PC-9 (cell line): ENCODE measurements at regions not wholly inside any gene's neighbourhood (a gene's known extent, or its start where the extent isn't known, plus 50 kb on each side); places are given as distances from the start of the nearest gene placed in this dataset.

Experiments
- BruUV-seq: library from RNA; stranded (reverse); fragments of 400-500 nt; replicated peaks from 2 replicates; lab custom pipeline; 2021; lab: Mats Ljungman, UMichigan
- CTCF ChIA-PET: fragments of 300-600 bp; sonication (Branson Sonifier 250); formaldehyde crosslinking; loops from one replicate; lab custom pipeline; 2022; ENCODE audit warnings: antibody characterized with exemption; lab: Charles Lee
- POLR2A ChIA-PET: fragments of 300-600 bp; sonication (Branson Sonifier 250); formaldehyde crosslinking; loops from one replicate; lab custom pipeline; 2022; ENCODE audit warnings: antibody characterized with exemption; ENCODE audit not compliant: unreplicated experiment; lab: Charles Lee
- DNase-seq, 2 experiments: peaks; one replicate each; pipeline versions ENCODE4 v3.0.0 to v3.0.0-alpha.2; 2015 to 2022; ENCODE audit warnings: mixed read lengths in 1 of 2
- H2AFZ ChIP-seq: fragments of 200-600 bp; sonication (generic); 2 replicates; pipeline ENCODE4 v1.8.1; 2017; ENCODE audit warnings: antibody characterized with exemption
- H3F3A ChIP-seq: fragments of 200-600 bp; sonication (generic); 2 replicates; pipeline ENCODE4 v1.8.1; 2017; ENCODE audit warnings: antibody characterized with exemption, mild to moderate bottlenecking, low read depth; ENCODE audit not compliant: insufficient read depth
- H3K27ac ChIP-seq: fragments of 200-600 bp; sonication (generic); 2 replicates; pipeline ENCODE4 v1.6.1; 2016; ENCODE audit warnings: mixed run types
- H3K27me3 ChIP-seq: fragments of 200-600 bp; sonication (generic); 2 replicates; pipeline ENCODE4 v1.6.1; 2016; ENCODE audit warnings: low read depth, mixed run types; ENCODE audit not compliant: insufficient read depth
- H3K36me3 ChIP-seq: fragments of 200-600 bp; sonication (generic); 2 replicates; pipeline ENCODE4 v1.6.1; 2016; ENCODE audit warnings: low read depth, mixed run types
- H3K4me1 ChIP-seq: fragments of 200-600 bp; sonication (generic); replicated peaks from 2 replicates; pipeline ENCODE4 v1.6.1; 2016; ENCODE audit warnings: mixed run types; ENCODE audit not compliant: insufficient read depth
- H3K4me2 ChIP-seq: fragments of 200-600 bp; sonication (generic); 2 replicates; pipeline ENCODE4 v1.6.1; 2017; ENCODE audit warnings: mixed run types
- H3K4me3 ChIP-seq: fragments of 200-600 bp; sonication (generic); 2 replicates; pipeline ENCODE4 v1.6.1; 2016; ENCODE audit warnings: mixed run types
- H3K79me2 ChIP-seq: fragments of 200-600 bp; sonication (generic); 2 replicates; pipeline ENCODE4 v1.6.1; 2017; ENCODE audit warnings: low read depth, mixed run types
- H3K9me2 ChIP-seq: fragments of 200-600 bp; sonication (generic); 2 replicates; pipeline ENCODE4 v1.8.1; 2017; ENCODE audit warnings: mild to moderate bottlenecking; ENCODE audit not compliant: insufficient read depth
- H3K9me3 ChIP-seq: fragments of 200-600 bp; sonication (generic); 2 replicates; pipeline ENCODE4 v1.8.1; 2016; ENCODE audit warnings: low read depth; ENCODE audit not compliant: insufficient read depth
- H4K20me1 ChIP-seq: fragments of 200-600 bp; sonication (generic); 2 replicates; pipeline ENCODE4 v1.8.1; 2017; ENCODE audit not compliant: insufficient read depth
- CTCF ChIP-seq: fragments of 200-600 bp; sonication (generic); conservative IDR thresholded peaks from 2 replicates; pipeline ENCODE4 v1.6.1; 2017; ENCODE audit warnings: mixed run types, antibody characterized with exemption, mild to moderate bottlenecking, moderate library complexity
- EZH2 ChIP-seq: fragments of 200-600 bp; sonication (generic); IDR thresholded peaks from 2 replicates; pipeline ENCODE4 v1.8.0; 2017; ENCODE audit warnings: antibody characterized with exemption, low read depth
- intact Hi-C: fragments of 100-400 bp; cut with micrococcal nuclease; formaldehyde crosslinking; loops from one replicate; pipeline ENCODE4 v1.10.0; 2022; ENCODE audit not compliant: unreplicated experiment

- Histone ChIP-seq H3K9me3 (no peaks in the 10 kb centered on the region), H3K9me2 (no peaks in the 10 kb centered on the region), H2AFZ (no peak overlapping the region), H4K20me1 (no peaks in the 10 kb centered on the region), H3F3A (no peaks in the 10 kb centered on the region), H3K27ac (no peak overlapping the region), H3K4me2 (no peak overlapping the region), H3K36me3 (no peaks in the 10 kb centered on the region), H3K79me2 (no peaks in the 10 kb centered on the region), H3K4me3 (no peak overlapping the region), H3K27me3 (no peaks in the 10 kb centered on the region), H3K4me1 (no peaks in the 10 kb centered on the region)
- no TSS peak for BruUV-seq
- intact Hi-C loops, result no loop called here
- TF ChIP-seq EZH2 (no peak), CTCF (no peak)
- ChIA-PET POLR2A (no interaction called here), CTCF (no interaction called here)
- no peak for DNase-seq
Observed at GRCh38 chr18:44495151-44495550, 185.5 kb upstream of the SETBP1 start.

GRCh38 chr18:44497311-44497710 lies 183.4 kb upstream of the SETBP1 start:
- H3K9me2 ChIP-seq, result no peaks in the 10 kb centered on the region
- no peak overlapping the region for H3K4me2 ChIP-seq
- TF ChIP-seq CTCF, result no peak
- no peak for TF ChIP-seq EZH2
- H3K4me3 ChIP-seq, result no peak overlapping the region
- POLR2A ChIA-PET, result no interaction called here
- CTCF ChIA-PET, result no interaction called here
- no peak overlapping the region for H3K27ac ChIP-seq
- no peaks in the 10 kb centered on the region for H3K36me3 ChIP-seq
- no TSS peak for BruUV-seq
- H3K27me3 ChIP-seq, result no peaks in the 10 kb centered on the region
- H4K20me1 ChIP-seq, result no peaks in the 10 kb centered on the region
- DNase-seq, result no peak
- H3F3A ChIP-seq, result no peaks in the 10 kb centered on the region
- no peak overlapping the region for H2AFZ ChIP-seq
- H3K9me3 ChIP-seq, result no peaks in the 10 kb centered on the region
- no peaks in the 10 kb centered on the region for H3K4me1 ChIP-seq
- no peaks in the 10 kb centered on the region for H3K79me2 ChIP-seq
- intact Hi-C loops, result no loop called here

- no peaks in the 10 kb centered on the region for H3K9me3 ChIP-seq
- no peaks in the 10 kb centered on the region for H3K9me2 ChIP-seq
- no peaks in the 10 kb centered on the region for H3K27me3 ChIP-seq
- CTCF ChIA-PET, result no interaction called here
- BruUV-seq, result no TSS peak
- no peak overlapping the region for H3K4me2 ChIP-seq
- DNase-seq, result no peak
- no peak overlapping the region for H2AFZ ChIP-seq
- no peaks in the 10 kb centered on the region for H4K20me1 ChIP-seq
- intact Hi-C loops, result no loop called here
- H3K36me3 ChIP-seq, result no peaks in the 10 kb centered on the region
- H3K4me3 ChIP-seq, result no peak overlapping the region
- POLR2A ChIA-PET, result no interaction called here
- TF ChIP-seq EZH2 (no peak), CTCF (no peak)
- H3F3A ChIP-seq, result no peaks in the 10 kb centered on the region
- H3K79me2 ChIP-seq, result no peaks in the 10 kb centered on the region
- no peak overlapping the region for H3K27ac ChIP-seq
- H3K4me1 ChIP-seq, result no peaks in the 10 kb centered on the region
Observed at GRCh38 chr18:44497757-44498490, 182.8 kb upstream of the SETBP1 start.
